Ecto neural progenitor cell (in vitro differentiated cells): ENCODE measurements at regions not wholly inside any gene's neighbourhood (a gene's known extent, or its start where the extent isn't known, plus 50 kb on each side); places are given as distances from the start of the nearest gene placed in this dataset.
A peak's percentile ranks its signal among the peaks of the same experiment; 100 is the strongest.
"Not testable (repeated sequence)": the region's sequence is repeated elsewhere in the genome, so short reads cannot be mapped to it uniquely, and the experiment has no call there.

Experiments used
- DNase-seq: peaks from one replicate; pipeline ENCODE4 v3.0.0-alpha.2; 2018; ENCODE audit warnings: low spot score

DNA sequence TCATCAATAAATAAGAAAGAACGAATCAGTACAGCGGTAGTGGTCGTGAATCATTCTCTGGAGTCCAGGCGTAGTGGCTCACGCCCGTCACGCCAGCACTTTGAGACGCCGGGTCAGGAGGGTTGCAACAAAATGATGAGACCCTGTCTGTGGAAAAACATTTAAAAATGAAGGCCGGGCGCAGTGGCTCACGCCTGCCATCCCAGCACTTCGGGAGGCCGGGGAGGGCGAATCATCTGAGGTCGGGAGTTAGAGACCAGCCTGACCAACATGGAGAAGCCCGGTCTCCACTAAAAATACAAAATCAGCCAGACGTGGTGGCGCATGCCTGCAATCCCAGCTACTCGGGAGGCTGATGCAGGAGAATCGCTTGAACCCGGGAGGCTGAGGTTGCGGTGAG, 111.8 kb upstream of the ANKRD30BL start:
- DNase-seq = not testable (repeated sequence)

DNA sequence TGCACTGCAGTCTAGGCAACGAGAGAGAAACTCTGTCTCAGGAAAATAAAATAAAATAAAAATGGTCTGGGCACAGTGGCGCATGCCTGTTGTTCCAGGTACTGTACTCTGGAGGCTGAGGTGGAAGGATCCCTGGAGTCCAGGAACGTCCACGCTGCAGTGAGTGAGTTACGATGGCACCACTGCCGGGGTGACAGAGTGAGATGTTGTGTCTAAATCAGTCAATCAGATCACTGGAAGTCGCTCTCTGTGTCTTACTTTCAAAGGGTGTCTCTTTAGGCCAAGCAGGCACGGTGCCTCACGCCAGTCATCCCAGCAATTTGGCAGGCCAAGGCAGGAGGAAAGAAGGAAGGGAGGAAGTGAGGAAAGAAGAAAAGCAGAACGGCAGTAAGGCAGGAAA, 112.2 kb upstream of the ANKRD30BL start:
- DNase-seq = no peak

DNA sequence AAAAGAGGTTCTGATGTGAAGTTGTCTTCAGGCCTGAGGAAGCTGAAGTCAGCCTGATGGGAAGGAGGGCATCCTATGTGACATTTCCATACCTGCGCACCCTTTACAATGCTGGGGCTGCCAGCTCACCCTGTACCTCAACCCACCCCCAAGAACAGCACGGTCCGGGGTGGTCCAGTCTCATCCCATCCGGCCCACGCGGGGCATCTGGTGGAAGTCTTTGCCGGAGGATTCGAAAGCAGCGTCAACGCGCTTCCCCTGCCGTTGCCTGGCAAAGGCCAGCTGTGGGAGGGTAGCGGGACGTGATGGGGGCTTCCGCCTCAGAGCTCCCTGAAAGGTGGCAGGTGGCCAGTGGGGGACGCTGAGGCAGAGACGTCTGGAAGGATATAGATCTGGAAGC, 113.6 kb upstream of the ANKRD30BL start:
- DNase-seq = no peak

DNA sequence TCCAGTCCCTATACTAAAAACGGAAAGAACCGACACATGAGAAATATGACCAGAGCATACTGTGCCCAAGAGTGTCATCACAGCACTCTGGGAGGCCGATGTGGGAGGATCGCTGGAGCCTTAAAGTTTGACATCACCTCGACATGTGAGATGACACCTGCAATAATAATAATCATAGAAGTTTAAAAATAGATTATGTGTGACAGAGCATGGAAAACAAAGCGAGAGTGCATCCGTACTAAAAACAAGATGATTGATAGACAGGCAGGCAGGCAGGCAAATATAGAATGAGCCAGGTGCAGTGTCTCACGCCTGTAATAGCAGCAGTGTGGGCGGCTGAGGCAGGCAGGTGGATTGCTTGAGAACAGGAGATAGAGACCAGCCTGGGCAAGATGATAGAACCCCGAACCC, 114.8 kb upstream of the ANKRD30BL start:
- DNase-seq = no peak

DNA sequence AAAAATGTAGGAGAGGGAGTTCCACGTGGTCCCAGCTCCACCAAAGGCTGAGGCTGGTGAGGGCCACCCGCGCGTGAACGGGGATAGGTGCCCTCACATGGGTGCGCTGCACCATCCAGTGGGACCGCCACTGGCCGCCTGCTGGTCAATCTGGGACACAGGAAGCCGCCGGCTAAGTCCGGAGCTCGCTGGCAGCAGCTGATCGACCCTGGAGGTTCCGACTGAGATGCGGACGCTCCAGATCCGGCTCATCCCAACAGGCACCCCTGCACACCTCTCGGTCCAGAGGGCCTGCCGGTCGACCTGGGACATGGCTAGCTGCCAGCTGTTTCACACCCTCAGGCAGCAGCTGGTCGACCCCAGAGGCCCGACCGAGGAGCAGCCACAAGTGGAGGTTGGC, 116.5 kb upstream of the ANKRD30BL start:
- DNase-seq = no peak

DNA sequence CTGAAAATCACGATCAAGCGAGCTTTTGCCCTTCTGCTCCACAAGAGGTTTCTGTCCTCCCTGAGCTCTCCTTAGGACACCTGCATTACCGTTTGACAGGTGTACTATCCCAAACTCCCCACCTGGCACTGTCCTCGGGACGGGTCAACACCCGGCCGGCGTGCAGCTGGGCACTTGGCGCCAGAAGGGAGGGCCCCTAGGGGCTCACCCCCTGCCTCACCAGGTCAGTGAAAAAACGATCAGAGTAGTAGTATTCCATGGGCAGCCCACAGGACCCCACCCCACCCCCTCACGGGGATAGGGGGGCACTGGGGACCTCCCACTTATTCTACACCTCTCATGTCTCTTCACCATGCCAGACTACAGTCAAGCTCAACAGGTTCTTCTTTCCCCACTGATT, 117.6 kb upstream of the ANKRD30BL start:
- no peak for DNase-seq

DNA sequence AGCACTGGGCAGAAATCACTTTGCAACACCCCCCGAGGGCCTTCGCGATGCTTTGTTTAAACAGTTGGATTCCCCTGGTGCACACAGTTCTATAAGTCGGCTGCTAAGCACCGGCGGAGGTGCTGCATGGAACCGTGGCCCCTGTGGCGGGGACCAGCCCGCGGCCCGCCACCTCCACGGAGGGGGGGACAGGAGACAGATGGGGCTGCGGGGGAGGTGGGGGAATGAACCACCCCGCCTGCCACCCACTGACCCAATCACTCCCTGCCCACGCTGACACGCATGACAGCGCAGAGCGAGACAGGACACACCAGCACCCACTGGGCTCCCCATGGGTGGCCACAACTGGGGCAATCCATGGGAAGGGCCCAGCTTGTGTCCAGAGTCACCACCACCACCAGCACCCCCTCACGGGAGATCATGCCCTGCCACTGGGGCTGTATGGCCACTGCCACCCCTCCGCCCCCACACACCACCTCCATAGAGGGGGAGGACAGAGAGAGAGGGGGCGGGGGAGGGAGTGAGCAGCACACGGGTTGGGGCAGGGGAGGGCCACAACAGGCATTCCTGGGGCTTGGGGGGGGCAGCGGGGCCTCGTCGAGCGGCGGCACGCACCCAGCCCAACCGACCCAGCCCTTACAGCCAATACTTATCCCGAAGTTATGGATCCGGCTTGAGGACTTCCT, 118.3 kb upstream of the ANKRD30BL start:
- no peak for DNase-seq

DNA sequence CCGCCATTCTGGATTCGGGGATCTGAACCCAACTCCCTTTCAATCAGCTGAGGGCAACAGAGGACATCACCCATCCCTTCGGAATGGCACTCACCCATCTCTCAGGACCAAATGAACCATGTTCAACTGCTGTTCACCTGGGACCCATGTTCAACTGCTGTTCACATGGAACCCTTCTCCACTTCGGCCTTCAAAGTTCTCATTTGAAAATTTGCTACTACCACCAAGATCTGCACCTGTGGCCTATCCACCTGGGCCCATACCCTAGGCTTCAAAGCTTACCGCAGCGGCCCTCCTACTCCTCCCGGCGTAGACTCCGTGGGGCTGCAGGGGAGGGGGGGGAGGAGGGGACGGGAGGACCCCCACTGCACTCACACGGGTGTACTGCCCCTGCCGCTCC, 119.2 kb upstream of the ANKRD30BL start:
- DNase-seq = no peak

DNA sequence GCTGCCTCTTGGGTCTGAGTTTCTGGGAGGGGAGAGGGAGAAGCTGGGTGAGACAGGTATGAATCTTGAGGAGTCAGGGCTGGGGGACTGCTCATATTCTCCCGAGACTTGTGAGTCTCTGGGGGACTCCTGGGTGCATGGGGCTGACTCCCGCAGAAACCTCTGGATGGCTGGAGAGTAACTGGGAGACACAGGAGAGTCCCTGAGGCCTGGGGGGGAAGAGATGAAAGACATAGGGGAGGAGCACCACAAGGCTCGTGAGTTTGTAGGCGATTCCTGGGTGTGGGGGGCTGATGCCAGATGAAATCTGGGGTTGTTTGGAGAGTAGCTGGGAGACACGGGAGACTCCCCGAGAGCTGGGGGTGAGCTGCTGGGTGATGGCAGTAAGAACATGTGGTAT, 120.4 kb upstream of the ANKRD30BL start:
- DNase-seq = not testable (repeated sequence)

DNA sequence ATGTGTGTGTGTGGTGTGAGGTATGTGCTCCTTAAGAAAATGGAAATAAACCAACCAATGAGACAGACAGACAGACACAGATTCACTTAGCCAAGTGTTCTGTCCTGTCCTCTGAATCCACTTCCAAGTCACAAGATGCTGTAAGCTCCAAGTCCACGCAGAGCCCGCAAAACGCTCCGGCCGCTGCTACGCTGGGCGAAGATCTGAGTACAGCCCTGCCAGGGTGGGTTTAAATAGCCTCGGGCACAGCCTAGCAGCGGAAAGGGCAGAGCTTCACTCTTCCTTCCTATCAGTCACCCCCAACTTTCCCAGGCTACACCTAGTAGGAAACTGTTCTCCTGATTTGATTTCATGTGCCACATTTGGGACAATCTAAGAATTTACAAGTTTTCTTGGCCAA, 121.2 kb upstream of the ANKRD30BL start:
- no peak for DNase-seq

DNA sequence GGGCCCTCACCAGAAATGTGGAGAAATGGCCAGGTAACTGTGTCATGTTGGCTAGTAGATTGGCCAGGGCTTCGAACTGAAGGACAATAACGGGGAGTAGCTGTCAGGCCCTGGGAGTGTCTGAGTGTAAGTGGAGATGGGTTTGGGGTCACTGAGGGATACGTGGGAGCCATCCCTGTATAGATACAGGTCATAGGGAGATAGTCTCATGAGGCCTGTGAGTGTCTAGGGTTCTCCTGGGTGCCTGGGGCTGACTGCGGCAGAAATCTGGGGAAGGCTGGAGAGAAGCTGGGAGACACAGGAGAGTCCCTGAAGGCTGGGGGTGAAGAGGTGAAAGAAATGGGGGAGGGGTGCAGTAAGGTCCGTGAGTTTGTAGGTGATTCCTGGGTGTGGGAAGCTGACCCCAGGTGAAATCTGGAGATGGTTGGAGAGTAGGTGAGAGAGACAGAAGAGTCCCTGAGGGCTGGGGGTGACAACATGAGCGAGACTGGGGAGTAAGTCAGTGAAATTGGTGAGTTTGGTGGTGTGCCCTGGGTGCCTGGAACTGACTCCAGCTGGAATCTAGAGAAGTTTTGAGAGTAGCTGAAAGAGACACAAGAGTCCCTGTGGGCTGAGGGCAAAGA, 124.6 kb upstream of the ANKRD30BL start:
- DNase-seq = not testable (repeated sequence)

DNA sequence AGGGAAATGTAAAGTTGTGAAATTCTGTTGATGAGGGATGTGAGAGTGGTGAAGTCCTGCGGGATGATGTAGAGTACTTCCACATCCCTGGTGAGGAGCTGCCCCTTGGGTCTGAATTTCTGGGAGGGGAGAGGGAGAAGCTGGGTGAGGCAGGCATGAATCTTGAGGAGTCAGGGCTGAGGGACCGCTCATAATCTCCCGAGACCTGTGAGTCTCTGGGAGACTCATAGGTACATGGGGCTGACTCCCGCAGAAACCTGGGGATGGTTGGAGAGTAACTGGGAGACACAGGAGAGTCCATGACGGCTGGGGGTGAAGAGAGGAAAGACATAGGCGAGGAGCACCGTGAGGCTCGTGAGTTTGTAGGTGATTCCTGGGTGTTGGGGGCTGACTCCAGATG, 126.2 kb upstream of the ANKRD30BL start:
- not testable (repeated sequence) for DNase-seq

DNA sequence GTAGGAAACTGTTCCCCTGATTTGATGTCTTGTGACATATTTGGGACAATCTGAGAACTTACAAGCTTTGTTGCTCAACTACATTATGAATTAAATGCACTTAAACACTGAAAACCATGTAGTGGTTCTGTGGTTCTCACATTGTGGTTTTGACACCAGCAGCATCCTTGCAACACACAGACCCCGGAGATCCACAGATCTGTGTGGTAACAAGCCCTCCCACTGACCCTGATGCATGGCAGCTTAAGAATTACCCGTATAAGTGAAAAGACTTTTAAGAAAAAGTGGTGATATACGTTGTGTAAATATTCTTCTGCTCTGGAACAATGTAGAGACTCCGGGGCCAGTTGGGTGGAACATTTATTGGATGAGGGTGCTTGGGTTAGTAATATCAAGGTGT, 127.4 kb upstream of the ANKRD30BL start:
- DNase-seq = not testable (repeated sequence)

DNA sequence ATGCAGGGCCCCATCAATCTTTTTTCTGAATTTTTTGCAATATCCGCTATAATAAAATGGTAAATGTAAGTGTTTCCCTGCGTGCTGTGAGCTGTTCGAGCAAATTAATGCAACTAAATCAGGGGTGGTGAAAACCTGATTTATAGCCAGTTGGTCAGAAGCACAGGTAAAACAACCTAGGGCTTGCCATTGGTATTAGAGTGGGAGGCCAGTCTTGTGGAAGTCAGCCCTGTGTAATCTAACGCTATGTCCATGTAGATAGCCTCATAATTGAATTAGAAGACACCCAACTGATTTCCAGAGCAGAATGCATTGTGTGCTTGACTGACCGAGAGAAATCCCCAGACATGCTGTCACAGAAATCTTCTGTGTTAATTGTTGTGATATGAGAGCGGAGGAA, 126.8 kb upstream of the GPR39 start:
- DNase-seq = not testable (repeated sequence)

DNA sequence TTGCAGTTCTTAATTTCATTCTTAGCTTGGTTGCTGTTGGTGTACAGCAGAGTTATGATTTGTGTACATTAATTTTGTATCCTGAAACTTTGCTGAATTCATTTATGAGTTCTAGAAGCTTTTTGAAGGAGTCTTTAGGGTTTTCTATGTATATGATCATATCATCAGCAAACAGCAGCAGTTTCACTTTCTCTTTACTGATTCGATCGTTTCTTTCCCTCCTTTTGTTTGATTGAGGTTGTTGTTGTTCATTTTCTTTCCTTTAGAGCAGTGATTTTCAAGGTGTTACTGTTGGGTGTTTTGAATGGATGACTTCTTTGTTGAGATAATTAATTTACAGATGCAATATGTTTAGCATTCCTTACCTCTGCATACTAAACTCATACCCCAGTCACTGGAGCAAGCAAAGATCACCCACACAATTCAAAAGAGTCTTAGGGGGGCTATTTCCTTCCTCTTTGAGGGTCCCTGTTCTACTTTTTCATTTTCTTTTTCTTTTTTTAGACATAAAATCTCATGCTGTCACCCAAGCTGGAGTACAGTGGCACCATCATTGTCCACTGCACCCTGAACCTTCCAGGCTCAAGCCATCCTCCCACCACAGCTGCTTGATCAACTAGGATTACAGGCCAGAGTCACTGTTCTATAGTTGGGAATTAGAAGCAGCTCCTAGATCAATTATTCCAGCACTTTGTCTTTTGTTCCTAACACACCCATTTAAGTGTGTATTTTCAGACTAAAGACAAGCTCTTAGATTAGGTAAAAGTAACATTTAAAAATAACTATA, 115.8 kb upstream of the GPR39 start:
- not testable (repeated sequence) for DNase-seq

DNA sequence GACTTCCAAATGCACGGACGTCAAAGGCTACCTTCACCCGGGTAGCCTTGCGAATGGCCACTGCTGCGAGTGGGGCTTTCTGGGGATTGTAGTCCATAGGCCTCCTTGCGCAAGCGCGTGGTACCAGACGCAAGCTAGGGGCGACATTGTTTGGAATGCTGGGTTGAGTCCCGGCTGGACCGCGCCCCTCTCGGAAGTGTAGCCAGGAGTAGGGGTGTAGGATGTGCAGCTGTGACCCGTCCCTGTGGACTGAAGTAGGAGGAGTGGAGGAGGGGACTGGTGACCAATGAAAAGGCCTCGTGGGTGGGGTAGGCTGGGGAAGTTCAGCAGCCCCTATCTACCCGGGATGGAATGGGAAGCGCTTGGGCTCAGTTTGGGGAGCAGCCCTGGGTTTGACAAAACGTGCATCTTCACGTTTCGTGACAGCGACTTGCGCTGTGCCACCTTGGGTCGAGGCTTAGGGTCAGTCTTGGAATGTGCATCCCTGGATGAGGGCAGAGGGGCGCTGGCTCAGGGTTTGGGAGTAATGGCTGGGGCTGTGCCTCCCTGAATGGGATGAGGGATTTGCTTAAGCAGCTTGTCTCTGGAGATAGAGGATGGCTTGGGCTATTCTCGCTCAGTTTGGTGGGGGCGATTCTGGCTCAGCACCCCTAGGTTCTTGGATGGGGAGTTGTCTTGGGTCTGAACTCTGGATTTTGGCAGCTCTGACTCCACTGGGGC, 111.8 kb upstream of the GPR39 start:
- DNase-seq = peak; percentile 93

DNA sequence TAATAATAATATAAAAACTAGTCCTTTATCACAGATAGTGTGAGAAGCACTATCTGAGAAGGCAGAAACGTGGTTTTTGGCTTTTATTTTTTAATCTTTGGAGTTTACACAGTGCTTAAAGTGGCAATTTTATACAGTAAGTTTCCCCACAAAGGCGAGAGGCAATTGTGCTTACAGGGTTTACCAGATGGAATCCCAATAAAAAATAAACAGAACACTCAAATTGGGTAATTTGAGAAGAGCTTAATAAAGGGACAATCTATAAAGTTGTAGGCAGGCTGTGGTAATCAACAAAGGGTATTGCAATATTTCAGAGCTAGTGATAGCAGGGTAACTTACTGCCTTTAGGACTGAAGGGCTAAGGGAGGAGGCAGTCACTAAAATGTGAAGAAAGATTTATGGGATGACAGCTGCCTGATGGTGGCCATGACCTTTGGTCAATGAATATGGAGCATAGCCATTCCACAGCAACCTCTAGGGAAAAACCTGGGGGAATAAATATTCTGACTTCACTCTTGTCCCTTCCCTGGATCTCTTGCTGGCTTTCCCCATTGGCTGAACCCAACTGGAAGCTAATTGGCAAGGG, 108.9 kb upstream of the GPR39 start:
- not testable (repeated sequence) for DNase-seq

DNA sequence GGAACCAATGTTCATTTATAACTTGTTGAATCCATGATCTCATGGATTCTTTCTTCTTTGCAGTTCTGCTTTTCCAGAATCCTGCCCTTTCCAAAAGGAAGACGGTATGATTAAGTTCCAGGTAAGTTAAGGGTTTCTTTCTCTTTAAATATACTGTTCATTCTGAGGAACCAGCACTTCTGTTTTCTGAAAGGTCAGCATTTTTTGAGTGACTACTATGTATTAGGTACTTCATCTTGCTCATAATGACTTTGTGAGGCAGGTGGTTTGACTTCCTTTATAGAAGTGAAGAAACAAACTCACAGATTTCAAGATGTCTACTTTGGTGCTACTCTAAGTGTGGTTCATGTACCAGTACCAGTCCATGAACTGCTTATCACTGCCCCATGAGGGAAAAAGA, 107.4 kb upstream of the GPR39 start:
- not testable (repeated sequence) for DNase-seq

DNA sequence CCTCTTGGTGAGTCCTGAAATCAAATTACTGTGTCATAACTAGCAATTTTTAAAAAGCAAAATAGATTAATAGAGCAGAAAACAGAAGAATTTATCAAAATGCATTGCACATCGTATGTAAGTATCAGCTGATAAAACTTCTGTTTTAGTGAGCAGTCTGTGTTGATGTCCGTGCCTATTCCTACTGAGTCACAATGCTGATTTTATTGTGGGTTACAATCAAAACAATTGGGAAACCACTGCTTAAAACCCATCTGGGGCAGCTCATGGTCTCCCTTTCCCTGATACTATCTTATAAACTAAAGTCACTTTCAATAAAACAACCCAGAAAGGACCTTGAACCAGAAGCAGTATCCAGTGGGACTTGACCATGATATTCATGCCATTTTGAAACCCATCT, 101.1 kb upstream of the GPR39 start:
- DNase-seq = not testable (repeated sequence)

DNA sequence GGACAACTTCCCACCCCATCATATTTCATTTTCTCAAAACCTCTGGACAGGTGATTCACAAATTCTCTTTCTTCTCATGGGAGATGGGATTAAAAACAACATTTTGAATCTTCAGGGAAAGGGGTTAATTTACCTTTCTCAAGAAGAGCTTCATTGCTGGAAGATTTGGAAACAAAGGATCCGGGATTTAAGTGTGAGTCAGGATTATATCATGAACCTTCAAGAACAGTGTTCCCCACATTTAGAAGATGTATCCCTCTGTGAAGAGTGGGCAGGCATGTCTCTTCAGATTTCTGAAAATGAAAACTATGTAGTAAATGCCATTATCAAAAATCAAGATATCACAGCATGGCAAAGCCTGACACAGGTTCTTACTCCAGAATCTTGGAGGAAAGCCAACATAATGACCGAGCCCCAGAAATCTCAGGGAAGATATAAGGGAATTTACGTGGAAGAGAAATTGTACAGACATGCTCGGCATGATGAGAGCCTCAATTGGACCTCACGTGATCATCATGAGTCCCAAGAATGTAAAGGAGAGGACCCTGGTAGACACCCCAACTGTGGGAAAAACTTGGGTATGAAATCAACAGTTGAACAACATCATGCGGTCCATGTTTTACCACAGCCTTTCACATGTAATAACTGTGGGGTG, 99.5 kb upstream of the GPR39 start:
- DNase-seq = not testable (repeated sequence)

DNA sequence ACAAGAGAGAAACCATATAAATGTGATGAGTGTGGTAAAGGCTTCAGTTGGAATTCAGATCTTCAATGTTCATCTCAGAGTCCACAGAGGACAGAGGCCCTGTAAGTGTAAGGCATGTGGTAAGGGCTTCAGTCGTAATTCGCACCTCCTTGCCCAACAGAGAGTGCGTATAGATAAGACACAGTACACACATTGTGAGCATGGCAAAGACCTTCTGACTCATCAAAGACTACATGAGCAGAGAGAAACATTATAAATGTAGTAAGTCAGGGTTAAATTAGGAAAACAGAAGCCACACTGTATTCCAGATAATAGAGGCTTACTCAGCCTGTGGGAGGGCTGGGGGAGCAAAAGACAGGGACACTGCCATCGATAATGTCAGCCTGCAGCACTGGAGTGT, 98.1 kb upstream of the GPR39 start:
- DNase-seq = not testable (repeated sequence)

DNA sequence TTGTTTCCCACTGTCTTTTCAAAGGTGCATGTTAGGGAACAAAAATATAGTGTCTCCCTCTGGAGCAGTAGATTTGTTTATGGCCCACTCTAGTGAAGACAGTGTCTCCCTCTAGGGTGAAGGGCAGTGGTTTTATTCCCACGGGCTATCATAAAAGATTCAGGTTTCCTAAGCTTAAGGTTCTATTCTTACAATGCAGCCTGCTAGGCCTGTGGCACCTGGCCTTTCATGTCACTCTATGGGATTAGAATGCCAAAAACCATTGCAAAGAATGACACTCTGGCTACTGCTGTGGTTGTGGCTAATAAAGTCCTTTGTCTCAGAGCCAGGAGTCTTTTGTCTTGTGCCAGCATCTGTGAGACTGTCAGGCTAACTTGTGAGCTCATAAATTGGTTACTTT, 92.6 kb upstream of the GPR39 start:
- DNase-seq = not testable (repeated sequence)
